ENCODE measurements at regions not wholly inside any gene's neighbourhood (a gene's known extent, or its start where the extent isn't known, plus 50 kb on each side); places are given as distances from the start of the nearest gene placed in this dataset.
"Not testable (repeated sequence)": the region's sequence is repeated elsewhere in the genome, so short reads cannot be mapped to it uniquely, and the experiment has no call there.

DNA sequence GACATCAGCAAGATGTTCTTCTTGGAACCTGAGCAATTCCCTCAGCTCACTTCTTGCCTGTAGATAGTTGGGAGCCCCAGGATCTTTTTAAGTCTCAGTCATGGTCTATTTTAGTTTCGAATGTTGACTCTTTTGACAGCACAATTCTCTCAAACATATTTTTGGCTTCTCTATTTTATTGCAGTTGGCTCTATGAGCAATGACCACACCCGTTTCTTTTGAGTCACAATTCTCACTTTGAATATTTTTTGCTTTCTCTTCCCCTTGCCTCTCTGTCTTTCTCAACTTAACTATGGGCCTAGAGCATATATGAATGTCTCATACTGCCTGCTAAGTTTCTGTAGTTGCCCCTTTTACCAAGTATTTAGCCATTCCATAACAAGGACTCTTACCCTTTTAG lies 222.8 kb downstream of the PTN start:
- BruUV-seq (replicated peaks): no TSS peak
- no peak overlapping the region for H3K27ac Mint-ChIP-seq (ENCODE audit: unreplicated experiment)
- Histone ChIP-seq H3K9me3 (no peaks in the 10 kb centered on the region; the same call in 1 of the 2 replicates), H3K27me3 (replicated peaks; ENCODE audit: control insufficient read depth, insufficient read depth, low read length) (no peaks in the 10 kb centered on the region), H3K4me1 (no peaks in the 10 kb centered on the region), H3K4me3 (ENCODE audit: low read depth, low read length) (no peak overlapping the region), H3K36me3 (ENCODE audit: control insufficient read depth, insufficient read depth, low read length) (no peaks in the 10 kb centered on the region)
- ChIA-PET POLR2A (no interaction called here), CTCF (no interaction called here)
- intact Hi-C loops (cut with micrococcal nuclease; ENCODE audit: unreplicated experiment): no loop called here
- no peak overlapping the region for H3K4me3 Mint-ChIP-seq (ENCODE audit: unreplicated experiment)
- no peak for DNase-seq
- TF ChIP-seq, protein P1, sequence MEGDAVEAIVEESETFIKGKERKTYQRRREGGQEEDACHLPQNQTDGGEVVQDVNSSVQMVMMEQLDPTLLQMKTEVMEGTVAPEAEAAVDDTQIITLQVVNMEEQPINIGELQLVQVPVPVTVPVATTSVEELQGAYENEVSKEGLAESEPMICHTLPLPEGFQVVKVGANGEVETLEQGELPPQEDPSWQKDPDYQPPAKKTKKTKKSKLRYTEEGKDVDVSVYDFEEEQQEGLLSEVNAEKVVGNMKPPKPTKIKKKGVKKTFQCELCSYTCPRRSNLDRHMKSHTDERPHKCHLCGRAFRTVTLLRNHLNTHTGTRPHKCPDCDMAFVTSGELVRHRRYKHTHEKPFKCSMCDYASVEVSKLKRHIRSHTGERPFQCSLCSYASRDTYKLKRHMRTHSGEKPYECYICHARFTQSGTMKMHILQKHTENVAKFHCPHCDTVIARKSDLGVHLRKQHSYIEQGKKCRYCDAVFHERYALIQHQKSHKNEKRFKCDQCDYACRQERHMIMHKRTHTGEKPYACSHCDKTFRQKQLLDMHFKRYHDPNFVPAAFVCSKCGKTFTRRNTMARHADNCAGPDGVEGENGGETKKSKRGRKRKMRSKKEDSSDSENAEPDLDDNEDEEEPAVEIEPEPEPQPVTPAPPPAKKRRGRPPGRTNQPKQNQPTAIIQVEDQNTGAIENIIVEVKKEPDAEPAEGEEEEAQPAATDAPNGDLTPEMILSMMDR (IDR thresholded peaks at IDR 0.05; ENCODE audit: insufficient read depth in 1 of 2, low read depth in 1 of 2, low read length in 1 of 2, severe bottlenecking in 1 of 2, unreplicated experiment in 1 of 2): no peak
- H3K27me3 Mint-ChIP-seq (ENCODE audit: insufficient read depth, unreplicated experiment): no peaks in the 10 kb centered on the region
- H3K9me3 Mint-ChIP-seq (ENCODE audit: unreplicated experiment): no peaks in the 10 kb centered on the region
- H3K36me3 Mint-ChIP-seq (ENCODE audit: insufficient read depth, unreplicated experiment): no peaks in the 10 kb centered on the region
- H3K4me1 Mint-ChIP-seq (ENCODE audit: low read depth, unreplicated experiment): no peaks in the 10 kb centered on the region

DNA sequence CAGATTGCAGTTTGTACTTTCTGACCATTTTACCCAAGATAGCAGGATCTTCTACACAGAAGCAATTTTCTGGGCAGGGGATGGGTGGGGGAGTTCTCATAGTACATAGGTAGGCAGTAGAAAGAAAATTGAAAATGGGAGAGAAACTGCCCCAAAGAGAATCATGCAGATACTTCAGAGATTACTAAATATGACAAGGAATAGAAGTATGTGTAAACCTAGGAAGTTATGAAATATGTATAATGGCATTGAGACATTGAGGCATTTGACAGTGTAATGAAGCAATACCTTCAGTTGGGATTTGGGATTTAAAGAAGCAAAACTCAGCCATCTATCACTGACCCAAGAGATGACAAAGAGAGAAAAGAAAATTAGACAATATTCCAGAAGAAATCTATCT lies 233.0 kb downstream of the PTN start:
- ChIA-PET POLR2A (no interaction called here), CTCF (no interaction called here)
- no peaks in the 10 kb centered on the region for H3K36me3 ChIP-seq (ENCODE audit: control insufficient read depth, insufficient read depth, low read length)
- no peaks in the 10 kb centered on the region for H3K36me3 Mint-ChIP-seq (ENCODE audit: insufficient read depth, unreplicated experiment)
- no TSS peak for BruUV-seq (replicated peaks)
- no peaks in the 10 kb centered on the region for H3K27me3 Mint-ChIP-seq (ENCODE audit: insufficient read depth, unreplicated experiment)
- intact Hi-C loops (cut with micrococcal nuclease; ENCODE audit: unreplicated experiment): no loop called here
- no peaks in the 10 kb centered on the region for H3K4me1 Mint-ChIP-seq (ENCODE audit: low read depth, unreplicated experiment)
- H3K4me3 ChIP-seq (ENCODE audit: low read depth, low read length): no peak overlapping the region
- H3K4me3 Mint-ChIP-seq (ENCODE audit: unreplicated experiment): no peak overlapping the region
- no peaks in the 10 kb centered on the region for H3K27me3 ChIP-seq (replicated peaks; ENCODE audit: control insufficient read depth, insufficient read depth, low read length)
- H3K9me3 ChIP-seq: no peaks in the 10 kb centered on the region
- no peaks in the 10 kb centered on the region for H3K9me3 Mint-ChIP-seq (ENCODE audit: unreplicated experiment)
- no peak for DNase-seq
- TF ChIP-seq, protein P1 (IDR thresholded peaks at IDR 0.05; ENCODE audit: insufficient read depth in 1 of 2, low read depth in 1 of 2, low read length in 1 of 2, severe bottlenecking in 1 of 2, unreplicated experiment in 1 of 2): no peak
- H3K27ac Mint-ChIP-seq (ENCODE audit: unreplicated experiment): no peak overlapping the region
- H3K4me1 ChIP-seq: no peaks in the 10 kb centered on the region

DNA sequence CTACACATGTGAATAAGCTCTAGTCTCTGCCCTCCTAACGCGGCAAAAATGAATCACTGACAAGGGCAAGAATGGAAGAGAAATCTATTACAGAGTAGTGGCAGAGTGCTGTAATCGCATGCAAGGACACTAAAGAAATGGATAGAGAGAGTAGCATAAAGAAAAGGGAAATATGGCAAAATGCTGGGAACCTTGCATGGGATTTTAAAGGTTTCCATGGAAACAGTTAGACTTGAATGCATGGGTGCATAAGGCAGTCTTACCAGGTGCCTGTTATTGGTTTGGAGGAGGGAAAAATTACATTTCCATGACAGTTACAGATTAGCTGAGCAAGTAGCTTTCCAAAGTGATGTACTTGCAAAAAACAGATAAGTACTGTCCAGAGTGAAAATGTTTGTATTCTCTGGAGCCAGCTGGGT lies 233.4 kb downstream of the PTN start:
- no TSS peak for BruUV-seq (replicated peaks)
- DNase-seq: no peak
- Mint-ChIP-seq H3K9me3 (ENCODE audit: unreplicated experiment) (no peaks in the 10 kb centered on the region), H3K27ac (ENCODE audit: unreplicated experiment) (no peak overlapping the region), H3K36me3 (ENCODE audit: insufficient read depth, unreplicated experiment) (no peaks in the 10 kb centered on the region), H3K4me1 (ENCODE audit: low read depth, unreplicated experiment) (no peaks in the 10 kb centered on the region), H3K4me3 (ENCODE audit: unreplicated experiment) (no peak overlapping the region), H3K27me3 (ENCODE audit: insufficient read depth, unreplicated experiment) (peaks cover 4% of the 10 kb centered on the region)
- TF ChIP-seq, protein P1 (IDR thresholded peaks at IDR 0.05; ENCODE audit: insufficient read depth in 1 of 2, low read depth in 1 of 2, low read length in 1 of 2, severe bottlenecking in 1 of 2, unreplicated experiment in 1 of 2): no peak
- intact Hi-C loops (cut with micrococcal nuclease; ENCODE audit: unreplicated experiment): no loop called here
- no peaks in the 10 kb centered on the region for H3K36me3 ChIP-seq (ENCODE audit: control insufficient read depth, insufficient read depth, low read length)
- H3K9me3 ChIP-seq: no peaks in the 10 kb centered on the region
- no peaks in the 10 kb centered on the region for H3K4me1 ChIP-seq
- POLR2A ChIA-PET: no interaction called here
- H3K4me3 ChIP-seq (ENCODE audit: low read depth, low read length): no peak overlapping the region
- CTCF ChIA-PET: no interaction called here
- no peaks in the 10 kb centered on the region for H3K27me3 ChIP-seq (replicated peaks; ENCODE audit: control insufficient read depth, insufficient read depth, low read length)

DNA sequence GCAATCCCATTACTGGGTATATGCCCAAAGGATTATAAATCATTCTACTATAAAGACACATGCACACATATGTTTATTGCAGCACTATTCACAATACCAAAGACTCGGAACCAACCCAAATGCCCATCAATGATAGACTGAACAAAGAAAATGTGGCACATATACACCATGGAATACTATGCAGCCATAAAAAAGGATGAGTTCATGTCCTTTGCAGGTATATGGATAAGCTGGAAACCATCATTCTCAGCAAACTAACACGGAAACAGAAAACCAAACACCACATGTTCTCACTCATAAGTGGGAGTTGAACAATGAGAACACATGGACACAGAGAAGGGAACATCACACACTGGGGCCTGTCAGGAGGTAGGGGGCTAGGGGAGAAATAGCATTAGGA lies 235.7 kb downstream of the PTN start:
- H3K36me3 ChIP-seq (ENCODE audit: control insufficient read depth, insufficient read depth, low read length); H3K27me3 ChIP-seq (replicated peaks; ENCODE audit: control insufficient read depth, insufficient read depth, low read length); H3K36me3 Mint-ChIP-seq (ENCODE audit: insufficient read depth, unreplicated experiment); H3K27ac Mint-ChIP-seq (ENCODE audit: unreplicated experiment); H3K4me1 ChIP-seq; H3K4me3 Mint-ChIP-seq (ENCODE audit: unreplicated experiment); H3K4me3 ChIP-seq (ENCODE audit: low read depth, low read length); H3K4me1 Mint-ChIP-seq (ENCODE audit: low read depth, unreplicated experiment); H3K9me3 ChIP-seq; CTCF ChIA-PET; DNase-seq; POLR2A ChIA-PET; BruUV-seq (replicated peaks); intact Hi-C loops (cut with micrococcal nuclease; ENCODE audit: unreplicated experiment); H3K9me3 Mint-ChIP-seq (ENCODE audit: unreplicated experiment): not testable (repeated sequence)
- H3K27me3 Mint-ChIP-seq (ENCODE audit: insufficient read depth, unreplicated experiment): peaks cover 16% of the 10 kb centered on the region

DNA sequence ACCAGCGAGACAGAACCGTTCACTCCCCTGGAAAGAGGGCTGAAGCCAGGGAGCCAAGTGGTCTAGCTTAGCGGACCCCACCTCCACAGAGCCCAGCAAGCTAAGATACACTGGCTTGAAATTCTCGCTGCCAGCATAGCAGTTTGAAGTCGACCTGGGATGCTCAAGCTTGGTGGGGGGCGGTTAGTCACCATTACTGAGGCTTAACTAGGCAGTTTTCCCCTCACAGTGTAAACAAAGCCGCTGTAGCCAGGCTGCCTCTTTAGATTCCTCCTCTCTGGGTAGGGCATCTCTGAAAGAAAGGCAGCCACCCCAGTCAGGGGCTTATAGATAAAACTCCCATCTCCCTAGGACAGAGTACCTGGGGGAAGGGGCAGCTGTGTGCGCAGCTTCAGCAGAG lies 235.1 kb downstream of the CHRM2 start:
- H3K36me3 Mint-ChIP-seq (ENCODE audit: insufficient read depth, unreplicated experiment); H3K4me3 Mint-ChIP-seq (ENCODE audit: unreplicated experiment); H3K36me3 ChIP-seq (ENCODE audit: control insufficient read depth, insufficient read depth, low read length); H3K4me1 Mint-ChIP-seq (ENCODE audit: low read depth, unreplicated experiment); H3K4me1 ChIP-seq; POLR2A ChIA-PET; H3K9me3 ChIP-seq; DNase-seq; H3K4me3 ChIP-seq (ENCODE audit: low read depth, low read length); H3K9me3 Mint-ChIP-seq (ENCODE audit: unreplicated experiment); BruUV-seq (replicated peaks); H3K27me3 ChIP-seq (replicated peaks; ENCODE audit: control insufficient read depth, insufficient read depth, low read length); intact Hi-C loops (cut with micrococcal nuclease; ENCODE audit: unreplicated experiment); CTCF ChIA-PET; H3K27ac Mint-ChIP-seq (ENCODE audit: unreplicated experiment): not testable (repeated sequence)
- H3K27me3 Mint-ChIP-seq (ENCODE audit: insufficient read depth, unreplicated experiment): peaks cover 16% of the 10 kb centered on the region
